B cell (primary cell): ENCODE measurements at regions not wholly inside any gene's neighbourhood (a gene's known extent, or its start where the extent isn't known, plus 50 kb on each side); places are given as distances from the start of the nearest gene placed in this dataset.

Experiments
- ATAC-seq: fragments of 200-7000 bp; cut with Tn5 transposase; one replicate; pipeline ENCODE4 v1.10.0; 2021; ENCODE audit warnings: low read depth, mild to moderate bottlenecking, moderate number of reproducible peaks, moderate library complexity
- CTCF ChIA-PET: fragments of 350-600 bp; sonication (Branson Sonifier 250); formaldehyde crosslinking; loops from one replicate; lab custom pipeline; 2021; ENCODE audit warnings: antibody characterized with exemption, inconsistent platforms; lab: Charles Lee
- POLR2A ChIA-PET: fragments of 350-600 bp; sonication (Branson Sonifier 250); formaldehyde crosslinking; loops from one replicate; lab custom pipeline; 2021; ENCODE audit warnings: antibody characterized with exemption; lab: Charles Lee
- DNase-seq: peaks from one replicate; pipeline ENCODE4 v3.0.0; 2013
- H2AFZ ChIP-seq: 2 replicates; pipeline ENCODE4 v1.6.1; 2012; ENCODE audit warnings: mild to moderate bottlenecking, low read depth, low read length; ENCODE audit not compliant: insufficient read depth, poor library complexity, severe bottlenecking
- H3K27ac ChIP-seq, 2 donors: 1 replicate in 1 of 2; 2 replicates in 1 of 2; pipeline ENCODE4 v1.5.1; 2012 to 2013; ENCODE audit warnings: low read length in 2 of 2, mild to moderate bottlenecking in 2 of 2, moderate library complexity in 1 of 2
- H3K27me3 ChIP-seq, 4 experiments: fragments of 200-600 bp in 1 of 4; sonication (generic) in 1 of 4; replicated peaks in 1 of 4; 1 replicate in 2 of 4; 2 replicates in 2 of 4; pipeline versions ENCODE4 v1.6.1 to v1.7.0; 2013 to 2016; ENCODE audit warnings: low read length in 3 of 4, mild to moderate bottlenecking in 2 of 4, mixed read lengths in 1 of 4, moderate library complexity in 1 of 4; ENCODE audit not compliant: insufficient read depth in 4 of 4, control insufficient read depth in 3 of 4; ENCODE audit errors: control extremely low read depth in 1 of 4
- H3K36me3 ChIP-seq, 2 experiments: replicated peaks in 1 of 2; 1 replicate in 1 of 2; 2 replicates in 1 of 2; pipeline versions ENCODE4 v1.6.1 to v1.7.1; 2013; ENCODE audit warnings: low read length in 1 of 2; ENCODE audit not compliant: insufficient read depth in 2 of 2, control insufficient read depth in 1 of 2; ENCODE audit errors: control extremely low read depth in 1 of 2, extremely low read depth in 1 of 2
- H3K4me1 ChIP-seq, 2 donors: fragments of 200-600 bp in 1 of 2; sonication (generic) in 1 of 2; 1 replicate in 1 of 2; 2 replicates in 1 of 2; pipeline versions ENCODE4 v1.5.1 to v1.6.1; 2013 to 2017; ENCODE audit warnings: low read length in 2 of 2; ENCODE audit not compliant: control insufficient read depth in 2 of 2, insufficient read depth in 2 of 2
- H3K4me2 ChIP-seq: replicated peaks from 2 replicates; pipeline ENCODE3; 2012; ENCODE audit warnings: mild to moderate bottlenecking, low read depth, low read length; ENCODE audit not compliant: poor library complexity, severe bottlenecking
- H3K4me3 ChIP-seq, 5 experiments: fragments of 200-600 bp in 1 of 5; sonication (generic) in 1 of 5; 1 replicate in 3 of 5; 2 replicates in 2 of 5; pipeline versions ENCODE4 v1.5.1 to v1.7.0; 2011 to 2016; ENCODE audit warnings: low read length in 4 of 5, mild to moderate bottlenecking in 4 of 5, low read depth in 2 of 5, control low read depth in 1 of 5, moderate library complexity in 1 of 5; ENCODE audit not compliant: insufficient read depth in 1 of 5; ENCODE audit errors: control extremely low read depth in 1 of 5, extremely low read depth in 1 of 5
- H3K79me2 ChIP-seq: fragments of 200-600 bp; sonication (generic); one replicate; pipeline ENCODE4 v1.6.0; 2016; ENCODE audit warnings: low read length; ENCODE audit not compliant: control insufficient read depth, insufficient read depth
- H3K9ac ChIP-seq: fragments of 200-600 bp; sonication (generic); 2 replicates; pipeline ENCODE4 v1.6.1; 2017; ENCODE audit warnings: mild to moderate bottlenecking, low read length, moderate library complexity
- H3K9me3 ChIP-seq, 3 donors: one replicate each; pipeline versions ENCODE4 v1.6.1 to v1.7.1; 2013; ENCODE audit warnings: low read length in 2 of 3; ENCODE audit not compliant: control insufficient read depth in 2 of 3, insufficient read depth in 1 of 3; ENCODE audit errors: control extremely low read depth in 1 of 3
- H4K20me1 ChIP-seq: 2 replicates; pipeline ENCODE4 v1.6.0; 2012; ENCODE audit warnings: mild to moderate bottlenecking, low read length; ENCODE audit not compliant: insufficient read depth, control insufficient read depth, poor library complexity, severe bottlenecking
- H3K27ac Mint-ChIP-seq: one replicate; pipeline ENCODE4 v1.8.0; 2021; ENCODE audit warnings: mixed read lengths
- H3K27me3 Mint-ChIP-seq: one replicate; pipeline ENCODE4 v1.8.0; 2021; ENCODE audit warnings: mixed read lengths
- H3K4me1 Mint-ChIP-seq: one replicate; pipeline ENCODE4 v1.8.0; 2021; ENCODE audit warnings: mixed read lengths
- H3K4me3 Mint-ChIP-seq: one replicate; pipeline ENCODE4 v1.8.0; 2021; ENCODE audit warnings: mixed read lengths
- H3K9me3 Mint-ChIP-seq: one replicate; pipeline ENCODE4 v1.8.0; 2022; ENCODE audit warnings: mixed read lengths; ENCODE audit not compliant: insufficient read depth
- CTCF ChIP-seq: fragments of 200-600 bp; IDR thresholded peaks from one replicate; pipeline ENCODE4 v1.8.0; 2022; ENCODE audit warnings: antibody characterized with exemption, mild to moderate bottlenecking
- EZH2 ChIP-seq: IDR thresholded peaks from 2 replicates; pipeline ENCODE4 v1.6.1; 2012; ENCODE audit warnings: borderline replicate concordance, low read depth, mild to moderate bottlenecking, moderate library complexity, low read length; ENCODE audit not compliant: insufficient read depth, poor library complexity, severe bottlenecking
- WGBS: methylation state at CpG from one replicate; pipeline ENCODE4 v1.1.5; 2013; ENCODE audit warnings: missing lambda C conversion rate; ENCODE audit not compliant: insufficient coverage; 5-methylcytosine and 5-hydroxymethylcytosine counted together
- intact Hi-C: fragments of 100-400 bp; cut with micrococcal nuclease; formaldehyde crosslinking; loops from one replicate; pipeline ENCODE4 v1.10.0; 2022

GRCh38 chr6:110043366-110043994 is 65.4 kb downstream of the GPR6 start:
- Histone ChIP-seq H2AFZ (peak overlapping the region; percentile 12), H3K4me2 (no peak overlapping the region), H3K9me3 (peaks cover 0 to 6% (median 0%) of the 10 kb centered on the region in 3 donors), H3K79me2 (no peaks in the 10 kb centered on the region), H3K36me3 (no peaks in the 10 kb centered on the region), H3K27me3 (no peaks in the 10 kb centered on the region), H3K9ac (no peak overlapping the region), H3K27ac (no peak overlapping the region), H3K4me3 (no peak overlapping the region), H3K4me1 (peaks cover 8 to 28% of the 10 kb centered on the region in 2 donors), H4K20me1 (no peaks in the 10 kb centered on the region)
- peak; percentile 28 for DNase-seq
- ATAC-seq: no peak
- H3K4me3 Mint-ChIP-seq: no peak overlapping the region
- TF ChIP-seq CTCF: no peak
- TF ChIP-seq EZH2: no peak
- WGBS: 17% methylated on average over 3 of the region's 6 CpGs
- H3K27ac Mint-ChIP-seq: peak overlapping the region; percentile 72
- POLR2A ChIA-PET: no interaction called here
- CTCF ChIA-PET: interaction anchor here (0.7 to 10.2 kb wide), 4 partner anchors 11 to 348 kb away, joined by 5 to 340 read pairs (median 12); no protein-coding TSS in a partner anchor
- intact Hi-C loops: no loop called here
- H3K27me3 Mint-ChIP-seq: no peaks in the 10 kb centered on the region
- peaks cover 20% of the 10 kb centered on the region for H3K4me1 Mint-ChIP-seq
- H3K9me3 Mint-ChIP-seq: no peaks in the 10 kb centered on the region

DNA sequence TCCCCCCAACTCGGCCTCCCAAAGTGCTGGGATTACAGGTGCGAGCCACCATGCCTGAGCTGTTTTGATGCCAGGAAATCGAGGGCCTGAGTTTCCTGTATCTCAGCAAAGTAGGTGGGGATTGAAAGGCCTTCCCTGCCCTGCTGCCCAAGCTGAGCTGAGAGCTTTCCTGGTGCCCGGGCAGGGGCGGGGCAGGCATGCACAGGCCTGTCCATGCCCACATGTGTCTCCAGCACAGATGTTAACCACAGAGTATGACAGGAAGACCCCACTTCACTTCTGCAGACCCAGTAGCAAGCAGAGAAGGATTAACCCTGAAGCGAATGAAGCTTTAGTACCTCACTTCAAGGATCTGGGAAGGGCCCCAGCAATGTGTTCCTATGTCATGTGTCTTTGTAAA is 66.0 kb downstream of the GPR6 start:
- POLR2A ChIA-PET: no interaction called here
- WGBS: 36% methylated on average over 5 of the region's 6 CpGs
- Histone ChIP-seq H3K27ac (no peak overlapping the region), H4K20me1 (no peaks in the 10 kb centered on the region), H3K9me3 (peaks cover 0 to 6% (median 0%) of the 10 kb centered on the region in 3 donors), H3K4me1 (peaks cover 8 to 23% of the 10 kb centered on the region in 2 donors), H3K4me2 (no peak overlapping the region), H3K27me3 (no peaks in the 10 kb centered on the region), H2AFZ (no peak overlapping the region), H3K36me3 (no peaks in the 10 kb centered on the region), H3K9ac (no peak overlapping the region), H3K79me2 (no peaks in the 10 kb centered on the region), H3K4me3 (no peak overlapping the region)
- CTCF ChIA-PET: interaction anchor here (0.7 to 10.2 kb wide), 4 partner anchors 10 to 347 kb away, joined by 5 to 340 read pairs (median 12); no protein-coding TSS in a partner anchor
- TF ChIP-seq CTCF (no peak), EZH2 (no peak)
- ATAC-seq (no peak), DNase-seq (no peak)
- intact Hi-C loops: no loop called here
- Mint-ChIP-seq H3K27ac (no peak overlapping the region), H3K4me1 (peaks cover 20% of the 10 kb centered on the region), H3K9me3 (no peaks in the 10 kb centered on the region), H3K27me3 (no peaks in the 10 kb centered on the region), H3K4me3 (no peak overlapping the region)
